CD4-positive, alpha-beta T cell treated with Interleukin-1 beta for 1 hour (primary cell): ENCODE measurements at regions not wholly inside any gene's neighbourhood (a gene's known extent, or its start where the extent isn't known, plus 50 kb on each side); places are given as distances from the start of the nearest gene placed in this dataset.

ENCODE experiments used
- DNase-seq, 2 donors: peaks; one replicate each; pipeline ENCODE4 v3.0.0-alpha.2; 2020 to 2022

GRCh38 chr18:21162786-21163185 is 51.2 kb upstream of the ROCK1 start:
- DNase-seq: no peak

GRCh38 chr18:21163647-21164547 is 52.3 kb upstream of the ROCK1 start:
- DNase-seq: peak in 1 of 2 donors; percentile 40

- no peak for DNase-seq
These were observed 53.0 kb upstream of the ROCK1 start for GRCh38 chr18:21164548-21165095.

GRCh38 chr18:21167641-21168377 is 56.2 kb upstream of the ROCK1 start:
- DNase-seq: no peak

- no peak for DNase-seq
These were observed 57.3 kb upstream of the ROCK1 start for GRCh38 chr18:21168880-21169279.

GRCh38 chr18:21177822-21178221 is 64.2 kb upstream of the GREB1L start:
- DNase-seq: no peak

GRCh38 chr18:21179590-21180220 is 62.3 kb upstream of the GREB1L start:
- DNase-seq: peak; percentile 29 to 50

GRCh38 chr18:21180588-21180987 is 61.4 kb upstream of the GREB1L start:
- DNase-seq: no peak

GRCh38 chr18:21181766-21182165 is 60.3 kb upstream of the GREB1L start:
- DNase-seq: no peak

GRCh38 chr18:21183670-21184069 is 58.4 kb upstream of the GREB1L start:
- DNase-seq: no peak

GRCh38 chr18:21184396-21184996 is 57.5 kb upstream of the GREB1L start:
- DNase-seq: no peak

- DNase-seq: no peak
These were observed 54.1 kb upstream of the GREB1L start for GRCh38 chr18:21187886-21188285.

GRCh38 chr18:21191596-21192307 is 50.3 kb upstream of the GREB1L start:
- peak; percentile 3 to 4 for DNase-seq
